ENCODE measurements at regions not wholly inside any gene's neighbourhood (a gene's known extent, or its start where the extent isn't known, plus 50 kb on each side); places are given as distances from the start of the nearest gene placed in this dataset.

DNA sequence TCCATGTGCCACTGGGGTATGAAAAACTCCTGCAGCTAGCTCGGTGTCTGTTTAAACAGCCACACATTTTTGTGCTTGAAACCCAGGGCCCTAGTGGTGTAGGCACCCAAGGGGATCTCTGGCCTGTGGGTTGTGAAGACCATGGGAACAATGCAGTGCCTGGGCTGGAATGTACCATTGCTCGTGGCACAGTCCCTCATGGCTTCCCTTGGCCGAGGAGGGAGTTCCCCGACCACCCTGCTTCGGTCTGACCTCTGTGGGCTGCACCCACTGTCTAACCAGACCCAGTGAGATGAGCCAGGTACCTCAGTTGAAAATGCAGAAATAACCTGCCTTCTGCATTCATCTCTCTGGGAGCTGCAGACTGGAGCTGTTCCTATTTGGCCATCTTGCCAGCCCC is 214.0 kb downstream of the TRPC6 start:
- TF ChIP-seq, protein P1, sequence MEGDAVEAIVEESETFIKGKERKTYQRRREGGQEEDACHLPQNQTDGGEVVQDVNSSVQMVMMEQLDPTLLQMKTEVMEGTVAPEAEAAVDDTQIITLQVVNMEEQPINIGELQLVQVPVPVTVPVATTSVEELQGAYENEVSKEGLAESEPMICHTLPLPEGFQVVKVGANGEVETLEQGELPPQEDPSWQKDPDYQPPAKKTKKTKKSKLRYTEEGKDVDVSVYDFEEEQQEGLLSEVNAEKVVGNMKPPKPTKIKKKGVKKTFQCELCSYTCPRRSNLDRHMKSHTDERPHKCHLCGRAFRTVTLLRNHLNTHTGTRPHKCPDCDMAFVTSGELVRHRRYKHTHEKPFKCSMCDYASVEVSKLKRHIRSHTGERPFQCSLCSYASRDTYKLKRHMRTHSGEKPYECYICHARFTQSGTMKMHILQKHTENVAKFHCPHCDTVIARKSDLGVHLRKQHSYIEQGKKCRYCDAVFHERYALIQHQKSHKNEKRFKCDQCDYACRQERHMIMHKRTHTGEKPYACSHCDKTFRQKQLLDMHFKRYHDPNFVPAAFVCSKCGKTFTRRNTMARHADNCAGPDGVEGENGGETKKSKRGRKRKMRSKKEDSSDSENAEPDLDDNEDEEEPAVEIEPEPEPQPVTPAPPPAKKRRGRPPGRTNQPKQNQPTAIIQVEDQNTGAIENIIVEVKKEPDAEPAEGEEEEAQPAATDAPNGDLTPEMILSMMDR (IDR thresholded peaks at IDR 0.05), result no peak
- no peak for TF ChIP-seq POLR2A (IDR thresholded peaks at IDR 0.05)

Measured in testis (tissue), 2 donors.